A673 (cell line): ENCODE measurements at regions not wholly inside any gene's neighbourhood (a gene's known extent, or its start where the extent isn't known, plus 50 kb on each side); places are given as distances from the start of the nearest gene placed in this dataset.
A peak's percentile ranks its signal among the peaks of the same experiment; 100 is the strongest.

ENCODE experiments used
- BruUV-seq: library from RNA; stranded (reverse); fragments of 400-500 nt; replicated peaks from 2 replicates; lab custom pipeline; 2021; lab: Mats Ljungman, UMichigan
- CTCF ChIA-PET: fragments of 300-600 bp; sonication (Branson Sonifier 250); formaldehyde crosslinking; loops from one replicate; lab custom pipeline; 2022; ENCODE audit warnings: antibody characterized with exemption; lab: Charles Lee
- POLR2A ChIA-PET: fragments of 300-600 bp; sonication (Branson Sonifier 250); formaldehyde crosslinking; loops from one replicate; lab custom pipeline; 2022; ENCODE audit warnings: antibody characterized with exemption; ENCODE audit not compliant: low non-redundant PET; lab: Charles Lee
- DNase-seq: peaks from one replicate; pipeline ENCODE4 v3.0.0-alpha.2; 2015; ENCODE audit warnings: low spot score
- H3K27ac ChIP-seq: fragments of 200-600 bp; sonication (generic); 2 replicates; pipeline ENCODE4 v1.5.1; 2016; ENCODE audit warnings: mixed run types, low read depth, mild to moderate bottlenecking, mixed read lengths, antibody characterized with exemption, low read length; ENCODE audit not compliant: poor library complexity, severe bottlenecking
- H3K27me3 ChIP-seq: fragments of 200-600 bp; sonication (generic); replicated peaks from 2 replicates; pipeline ENCODE4 v1.6.1; 2017; ENCODE audit warnings: mixed run types, low read depth, mild to moderate bottlenecking, mixed read lengths, antibody characterized with exemption, low read length; ENCODE audit not compliant: insufficient read depth, poor library complexity
- H3K36me3 ChIP-seq: fragments of 200-600 bp; sonication (generic); 2 replicates; pipeline ENCODE4 v1.6.1; 2016; ENCODE audit warnings: mixed run types, mild to moderate bottlenecking, mixed read lengths, antibody characterized with exemption, low read length; ENCODE audit not compliant: insufficient read depth, poor library complexity, severe bottlenecking
- H3K4me1 ChIP-seq: fragments of 200-600 bp; sonication (generic); 2 replicates; pipeline ENCODE4 v1.6.1; 2017; ENCODE audit warnings: mixed run types, mild to moderate bottlenecking, mixed read lengths, antibody characterized with exemption, low read length; ENCODE audit not compliant: insufficient read depth, poor library complexity, severe bottlenecking
- H3K4me3 ChIP-seq: fragments of 200-600 bp; sonication (generic); 2 replicates; pipeline ENCODE4 v1.5.1; 2016; ENCODE audit warnings: low read depth, mixed run types, mild to moderate bottlenecking, mixed read lengths, low read length; ENCODE audit not compliant: poor library complexity, severe bottlenecking
- H3K9me3 ChIP-seq: fragments of 200-600 bp; sonication (generic); 2 replicates; pipeline ENCODE4 v1.6.1; 2016; ENCODE audit warnings: mixed run types, low read depth, mild to moderate bottlenecking, mixed read lengths, antibody characterized with exemption, low read length; ENCODE audit not compliant: poor library complexity, severe bottlenecking
- CTCF ChIP-seq: fragments of 300-800, 200-600 bp; sonication (generic); conservative IDR thresholded peaks from 2 replicates; pipeline ENCODE4 v1.5.1; 2017; ENCODE audit warnings: low read depth, mild to moderate bottlenecking, antibody characterized with exemption, low read length, moderate library complexity, mixed read lengths
- EZH2 ChIP-seq: fragments of 200-600 bp; sonication (generic); IDR thresholded peaks from 2 replicates; pipeline ENCODE4 v1.6.1; 2017; ENCODE audit warnings: borderline replicate concordance, low read depth, mild to moderate bottlenecking, mixed read lengths, antibody characterized with exemption, low read length; ENCODE audit not compliant: poor library complexity, severe bottlenecking
- intact Hi-C: fragments of 100-400 bp; cut with micrococcal nuclease; formaldehyde crosslinking; loops from one replicate; pipeline ENCODE4 v1.10.0; 2022; ENCODE audit not compliant: unreplicated experiment

- CTCF ChIA-PET, result no interaction called here
These were observed 151.0 kb downstream of the OXSM start for GRCh38 chr3:25940935-25941334.

GRCh38 chr3:25944329-25944728 is 154.4 kb downstream of the OXSM start:
- BruUV-seq, result no TSS peak
- intact Hi-C loops, result no loop called here
- Histone ChIP-seq H3K36me3 (no peaks in the 10 kb centered on the region), H3K27me3 (no peaks in the 10 kb centered on the region), H3K27ac (peak overlapping the region; percentile 55), H3K4me3 (no peak overlapping the region), H3K4me1 (peaks cover 16% of the 10 kb centered on the region), H3K9me3 (no peaks in the 10 kb centered on the region)
- DNase-seq, result peak; percentile 43
- ChIA-PET CTCF (interaction anchor here (0.7 kb wide), 1 partner anchor 1041 kb away, joined by 3 read pairs; no protein-coding TSS in a partner anchor), POLR2A (no interaction called here)
- TF ChIP-seq EZH2, result no peak
- no peak for TF ChIP-seq CTCF

More at GRCh38 chr3:25940935-25941334, 151.0 kb downstream of the OXSM start:
- TF ChIP-seq CTCF, result no peak
- TF ChIP-seq EZH2, result no peak
- no peak for DNase-seq
- no TSS peak for BruUV-seq
- Histone ChIP-seq H3K4me1 (no peaks in the 10 kb centered on the region), H3K27ac (no peak overlapping the region), H3K9me3 (no peaks in the 10 kb centered on the region), H3K36me3 (no peaks in the 10 kb centered on the region), H3K27me3 (no peaks in the 10 kb centered on the region), H3K4me3 (no peak overlapping the region)
- intact Hi-C loops, result no loop called here
- POLR2A ChIA-PET, result no interaction called here

GRCh38 chr3:25945366-25945765 is 155.5 kb downstream of the OXSM start:
- peak overlapping the region; percentile 58 for H3K27ac ChIP-seq
- H3K9me3 ChIP-seq, result no peaks in the 10 kb centered on the region
- TF ChIP-seq CTCF, result no peak
- TF ChIP-seq EZH2, result no peak
- ChIA-PET POLR2A (no interaction called here), CTCF (no interaction called here)
- H3K36me3 ChIP-seq, result no peaks in the 10 kb centered on the region
- intact Hi-C loops, result loop anchor here (5.0 kb wide), 1 partner anchor 287 kb away; no protein-coding TSS in a partner anchor
- peaks cover 18% of the 10 kb centered on the region for H3K4me1 ChIP-seq
- BruUV-seq, result no TSS peak
- no peaks in the 10 kb centered on the region for H3K27me3 ChIP-seq
- peak; percentile 80 for DNase-seq
- no peak overlapping the region for H3K4me3 ChIP-seq
